Iris pigment epithelial cell (primary cell): ENCODE measurements at regions not wholly inside any gene's neighbourhood (a gene's known extent, or its start where the extent isn't known, plus 50 kb on each side); places are given as distances from the start of the nearest gene placed in this dataset.

Experiments
- DNase-seq: peaks from one replicate; pipeline ENCODE4 v3.0.0-alpha.2; 2011; ENCODE audit warnings: low read depth

GRCh38 chr4:89549907-89550306, 242.3 kb upstream of the GPRIN3 start:
- DNase-seq = peak; percentile 83

GRCh38 chr4:89545315-89545714, 237.7 kb upstream of the GPRIN3 start:
- DNase-seq = no peak

- DNase-seq = no peak
Measured at GRCh38 chr4:89541998-89542397, 234.4 kb upstream of the GPRIN3 start.

- DNase-seq = peak; percentile 56
Measured at GRCh38 chr4:89539797-89540711, 232.5 kb upstream of the GPRIN3 start.

- DNase-seq = peak; percentile 94
Measured at GRCh38 chr4:89539374-89539773, 231.8 kb upstream of the GPRIN3 start.

GRCh38 chr4:89538886-89539285, 231.3 kb upstream of the GPRIN3 start:
- peak; percentile 47 for DNase-seq

GRCh38 chr4:89538171-89538570, 230.6 kb upstream of the GPRIN3 start:
- no peak for DNase-seq

GRCh38 chr4:89537281-89537680, 229.7 kb upstream of the GPRIN3 start:
- no peak for DNase-seq

GRCh38 chr4:89535251-89535650, 227.7 kb upstream of the GPRIN3 start:
- no peak for DNase-seq

GRCh38 chr4:89534356-89534755, 226.8 kb upstream of the GPRIN3 start:
- DNase-seq = no peak

- no peak for DNase-seq
Measured at GRCh38 chr4:89531932-89532640, 224.5 kb upstream of the GPRIN3 start.

GRCh38 chr4:89528526-89529133, 221.0 kb upstream of the GPRIN3 start:
- DNase-seq = no peak

- DNase-seq = no peak
Measured at GRCh38 chr4:89521826-89522225, 214.2 kb upstream of the GPRIN3 start.

- DNase-seq = no peak
Measured at GRCh38 chr4:89519771-89520320, 212.2 kb upstream of the GPRIN3 start.

- no peak for DNase-seq
Measured at GRCh38 chr4:89518259-89518658, 210.7 kb upstream of the GPRIN3 start.

- DNase-seq = no peak
Measured at GRCh38 chr4:89514811-89515210, 207.2 kb upstream of the GPRIN3 start.

- DNase-seq = no peak
Measured at GRCh38 chr4:89511776-89512175, 204.2 kb upstream of the GPRIN3 start.

GRCh38 chr4:89509708-89510281, 202.2 kb upstream of the GPRIN3 start:
- peak; percentile 93 for DNase-seq

- DNase-seq = peak; percentile 38
Measured at GRCh38 chr4:89506866-89507491, 199.4 kb upstream of the GPRIN3 start.

GRCh38 chr4:89502581-89502980, 195.0 kb upstream of the GPRIN3 start:
- no peak for DNase-seq

- DNase-seq = peak; percentile 16
Measured at GRCh38 chr4:89497517-89498308, 190.1 kb upstream of the GPRIN3 start.
